ENCODE measurements at regions not wholly inside any gene's neighbourhood (a gene's known extent, or its start where the extent isn't known, plus 50 kb on each side); places are given as distances from the start of the nearest gene placed in this dataset.

DNA sequence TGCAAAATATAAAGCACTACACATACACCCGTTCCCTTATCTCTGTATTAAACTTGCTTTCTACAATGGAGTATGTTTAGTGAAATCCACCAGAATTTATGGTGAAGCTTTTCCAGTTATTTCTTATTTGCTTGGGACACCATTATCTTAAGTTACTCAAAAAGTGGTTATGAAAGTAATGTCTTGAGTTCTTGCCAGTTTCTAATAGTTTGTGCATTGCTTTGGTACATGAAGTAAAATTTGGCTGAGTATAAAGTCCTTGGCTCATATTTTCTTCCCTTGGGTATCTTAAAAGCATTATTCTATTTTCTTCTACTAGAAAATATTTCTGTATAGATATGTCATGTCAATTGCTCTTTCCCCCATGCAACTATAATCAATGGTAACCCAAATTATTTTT, 85.2 kb downstream of the POLR1F start:
- TF ChIP-seq ESRRA (IDR thresholded peaks at IDR 0.05; ENCODE audit: borderline replicate concordance, low read length) (no peak), CTCF (IDR thresholded peaks at IDR 0.05) (no peak), PBX3 (IDR thresholded peaks at IDR 0.05) (no peak), HDAC2 (IDR thresholded peaks at IDR 0.05) (no peak), TP53 (CRISPR knock-in tag; IDR thresholded peaks at IDR 0.05) (no peak), HMGXB4 (CRISPR knock-in tag; IDR thresholded peaks at IDR 0.05; ENCODE audit: borderline replicate concordance) (no peak), MAFK (IDR thresholded peaks at IDR 0.05; ENCODE audit: partially characterized antibody) (no peak)
- TF ChIP-seq, protein P1, sequence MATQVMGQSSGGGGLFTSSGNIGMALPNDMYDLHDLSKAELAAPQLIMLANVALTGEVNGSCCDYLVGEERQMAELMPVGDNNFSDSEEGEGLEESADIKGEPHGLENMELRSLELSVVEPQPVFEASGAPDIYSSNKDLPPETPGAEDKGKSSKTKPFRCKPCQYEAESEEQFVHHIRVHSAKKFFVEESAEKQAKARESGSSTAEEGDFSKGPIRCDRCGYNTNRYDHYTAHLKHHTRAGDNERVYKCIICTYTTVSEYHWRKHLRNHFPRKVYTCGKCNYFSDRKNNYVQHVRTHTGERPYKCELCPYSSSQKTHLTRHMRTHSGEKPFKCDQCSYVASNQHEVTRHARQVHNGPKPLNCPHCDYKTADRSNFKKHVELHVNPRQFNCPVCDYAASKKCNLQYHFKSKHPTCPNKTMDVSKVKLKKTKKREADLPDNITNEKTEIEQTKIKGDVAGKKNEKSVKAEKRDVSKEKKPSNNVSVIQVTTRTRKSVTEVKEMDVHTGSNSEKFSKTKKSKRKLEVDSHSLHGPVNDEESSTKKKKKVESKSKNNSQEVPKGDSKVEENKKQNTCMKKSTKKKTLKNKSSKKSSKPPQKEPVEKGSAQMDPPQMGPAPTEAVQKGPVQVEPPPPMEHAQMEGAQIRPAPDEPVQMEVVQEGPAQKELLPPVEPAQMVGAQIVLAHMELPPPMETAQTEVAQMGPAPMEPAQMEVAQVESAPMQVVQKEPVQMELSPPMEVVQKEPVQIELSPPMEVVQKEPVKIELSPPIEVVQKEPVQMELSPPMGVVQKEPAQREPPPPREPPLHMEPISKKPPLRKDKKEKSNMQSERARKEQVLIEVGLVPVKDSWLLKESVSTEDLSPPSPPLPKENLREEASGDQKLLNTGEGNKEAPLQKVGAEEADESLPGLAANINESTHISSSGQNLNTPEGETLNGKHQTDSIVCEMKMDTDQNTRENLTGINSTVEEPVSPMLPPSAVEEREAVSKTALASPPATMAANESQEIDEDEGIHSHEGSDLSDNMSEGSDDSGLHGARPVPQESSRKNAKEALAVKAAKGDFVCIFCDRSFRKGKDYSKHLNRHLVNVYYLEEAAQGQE (IDR thresholded peaks at IDR 0.05), result no peak

Measured in A549 (cell line).